ENCODE measurements at regions not wholly inside any gene's neighbourhood (a gene's known extent, or its start where the extent isn't known, plus 50 kb on each side); places are given as distances from the start of the nearest gene placed in this dataset.

DNA sequence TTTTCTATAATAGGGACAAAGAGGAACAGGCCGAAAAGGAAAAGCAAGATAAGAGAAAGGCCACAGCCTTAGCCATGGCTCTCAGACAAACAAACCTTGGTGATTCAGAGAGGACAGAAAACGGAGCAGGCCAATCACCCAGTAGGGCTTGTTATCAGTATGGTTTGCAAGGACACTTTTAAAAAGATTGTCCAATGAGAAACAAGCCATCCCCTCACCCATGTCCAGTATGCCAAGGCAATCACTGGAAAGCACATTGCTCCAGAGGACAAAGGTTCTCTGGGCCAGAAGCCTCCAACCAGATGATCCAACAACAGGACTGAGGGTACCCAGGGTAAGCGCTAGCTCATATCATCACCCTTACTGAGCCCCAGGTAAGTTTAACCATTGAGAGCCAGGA lies 243.8 kb upstream of the BTG1 start:
- TF ChIP-seq, protein P1, sequence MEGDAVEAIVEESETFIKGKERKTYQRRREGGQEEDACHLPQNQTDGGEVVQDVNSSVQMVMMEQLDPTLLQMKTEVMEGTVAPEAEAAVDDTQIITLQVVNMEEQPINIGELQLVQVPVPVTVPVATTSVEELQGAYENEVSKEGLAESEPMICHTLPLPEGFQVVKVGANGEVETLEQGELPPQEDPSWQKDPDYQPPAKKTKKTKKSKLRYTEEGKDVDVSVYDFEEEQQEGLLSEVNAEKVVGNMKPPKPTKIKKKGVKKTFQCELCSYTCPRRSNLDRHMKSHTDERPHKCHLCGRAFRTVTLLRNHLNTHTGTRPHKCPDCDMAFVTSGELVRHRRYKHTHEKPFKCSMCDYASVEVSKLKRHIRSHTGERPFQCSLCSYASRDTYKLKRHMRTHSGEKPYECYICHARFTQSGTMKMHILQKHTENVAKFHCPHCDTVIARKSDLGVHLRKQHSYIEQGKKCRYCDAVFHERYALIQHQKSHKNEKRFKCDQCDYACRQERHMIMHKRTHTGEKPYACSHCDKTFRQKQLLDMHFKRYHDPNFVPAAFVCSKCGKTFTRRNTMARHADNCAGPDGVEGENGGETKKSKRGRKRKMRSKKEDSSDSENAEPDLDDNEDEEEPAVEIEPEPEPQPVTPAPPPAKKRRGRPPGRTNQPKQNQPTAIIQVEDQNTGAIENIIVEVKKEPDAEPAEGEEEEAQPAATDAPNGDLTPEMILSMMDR (IDR thresholded peaks at IDR 0.05), result no peak
- TF ChIP-seq POLR2AphosphoS5 (IDR thresholded peaks at IDR 0.05), result no peak
- no peak for TF ChIP-seq POLR2A (IDR thresholded peaks at IDR 0.05)
